ENCODE measurements at regions not wholly inside any gene's neighbourhood (a gene's known extent, or its start where the extent isn't known, plus 50 kb on each side); places are given as distances from the start of the nearest gene placed in this dataset.
A peak's percentile ranks its signal among the peaks of the same experiment; 100 is the strongest.
"Not testable (repeated sequence)": the region's sequence is repeated elsewhere in the genome, so short reads cannot be mapped to it uniquely, and the experiment has no call there.

DNA sequence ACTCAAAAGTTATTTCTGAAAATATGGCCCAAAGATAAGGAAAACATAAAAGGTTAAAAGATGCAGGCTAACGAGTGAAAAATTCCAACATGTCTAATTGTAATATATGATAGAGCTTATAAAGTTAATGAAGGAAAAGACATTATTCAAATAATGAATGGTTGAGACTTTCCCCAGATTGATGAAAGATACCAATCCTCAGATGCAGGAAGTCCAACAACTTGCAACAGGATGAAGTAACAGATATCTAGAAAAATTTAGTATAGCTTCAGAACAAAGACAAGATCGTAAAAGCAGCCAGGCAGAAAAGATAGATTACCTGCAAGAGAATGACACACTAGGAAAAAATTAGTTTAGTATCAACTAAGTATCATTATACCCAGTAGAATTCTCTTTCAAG, 546.4 kb upstream of the PPP2R3A start:
- Mint-ChIP-seq H3K27me3 (ENCODE audit: low read depth) (no peaks in the 10 kb centered on the region), H3K4me1 (no peaks in the 10 kb centered on the region), H3K4me3 (no peak overlapping the region), H3K9me3 (no peaks in the 10 kb centered on the region), H3K27ac (ENCODE audit: unreplicated experiment) (no peak overlapping the region), H3K36me3 (ENCODE audit: low read depth) (peaks cover 3% of the 10 kb centered on the region)
- TF ChIP-seq, protein P1, sequence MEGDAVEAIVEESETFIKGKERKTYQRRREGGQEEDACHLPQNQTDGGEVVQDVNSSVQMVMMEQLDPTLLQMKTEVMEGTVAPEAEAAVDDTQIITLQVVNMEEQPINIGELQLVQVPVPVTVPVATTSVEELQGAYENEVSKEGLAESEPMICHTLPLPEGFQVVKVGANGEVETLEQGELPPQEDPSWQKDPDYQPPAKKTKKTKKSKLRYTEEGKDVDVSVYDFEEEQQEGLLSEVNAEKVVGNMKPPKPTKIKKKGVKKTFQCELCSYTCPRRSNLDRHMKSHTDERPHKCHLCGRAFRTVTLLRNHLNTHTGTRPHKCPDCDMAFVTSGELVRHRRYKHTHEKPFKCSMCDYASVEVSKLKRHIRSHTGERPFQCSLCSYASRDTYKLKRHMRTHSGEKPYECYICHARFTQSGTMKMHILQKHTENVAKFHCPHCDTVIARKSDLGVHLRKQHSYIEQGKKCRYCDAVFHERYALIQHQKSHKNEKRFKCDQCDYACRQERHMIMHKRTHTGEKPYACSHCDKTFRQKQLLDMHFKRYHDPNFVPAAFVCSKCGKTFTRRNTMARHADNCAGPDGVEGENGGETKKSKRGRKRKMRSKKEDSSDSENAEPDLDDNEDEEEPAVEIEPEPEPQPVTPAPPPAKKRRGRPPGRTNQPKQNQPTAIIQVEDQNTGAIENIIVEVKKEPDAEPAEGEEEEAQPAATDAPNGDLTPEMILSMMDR (conservative IDR thresholded peaks at IDR 0.05), result no peak
- no peak for DNase-seq (ENCODE audit: low read depth, low spot score)

DNA sequence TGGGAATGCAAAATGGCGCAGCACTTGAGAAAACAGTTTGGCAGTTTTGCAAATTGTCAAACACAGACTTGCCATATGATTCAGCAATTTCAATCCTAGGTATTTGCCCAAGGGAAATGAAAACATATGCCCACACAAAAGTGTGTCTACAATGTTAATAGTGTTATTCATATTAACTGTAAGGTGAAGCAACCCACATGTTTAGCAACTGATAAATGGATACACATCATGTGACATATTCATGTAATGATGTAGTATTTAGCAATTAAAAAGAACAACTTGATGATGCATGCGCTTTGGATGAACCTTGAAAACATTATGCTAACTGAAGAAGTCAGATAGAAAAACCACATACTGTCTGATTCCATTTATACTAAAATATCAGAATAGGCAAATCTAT, 539.0 kb upstream of the PPP2R3A start:
- TF ChIP-seq, protein P1 (conservative IDR thresholded peaks at IDR 0.05), result no peak
- no peak for DNase-seq (ENCODE audit: low read depth, low spot score)
- peaks cover 2% of the 10 kb centered on the region for H3K9me3 Mint-ChIP-seq
- H3K27me3 Mint-ChIP-seq (ENCODE audit: low read depth), result no peaks in the 10 kb centered on the region
- H3K4me1 Mint-ChIP-seq, result no peaks in the 10 kb centered on the region
- H3K36me3 Mint-ChIP-seq (ENCODE audit: low read depth), result peaks cover 13% of the 10 kb centered on the region
- H3K27ac Mint-ChIP-seq (ENCODE audit: unreplicated experiment), result no peak overlapping the region
- no peak overlapping the region for H3K4me3 Mint-ChIP-seq

DNA sequence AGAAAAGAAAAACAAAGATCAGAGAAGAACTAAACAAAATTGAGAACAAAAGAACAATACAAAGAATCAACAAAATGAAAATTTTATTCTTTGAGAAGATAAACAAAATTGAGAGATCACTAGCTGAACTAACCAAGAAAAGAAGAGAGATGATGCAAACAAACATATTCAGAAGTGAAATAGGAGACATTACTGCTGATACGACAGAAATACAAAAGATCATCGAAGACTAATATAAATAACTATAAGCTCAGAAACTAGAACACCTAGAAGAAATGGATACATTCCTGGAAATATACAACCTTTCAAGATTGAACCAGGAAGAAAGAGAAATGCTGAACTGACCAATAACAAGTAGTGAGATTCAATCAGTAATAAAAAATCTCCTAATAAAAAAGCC, 533.1 kb upstream of the PPP2R3A start:
- Mint-ChIP-seq H3K27me3 (ENCODE audit: low read depth) (no peaks in the 10 kb centered on the region), H3K27ac (ENCODE audit: unreplicated experiment) (no peak overlapping the region), H3K36me3 (ENCODE audit: low read depth) (peaks cover 17% of the 10 kb centered on the region), H3K4me1 (no peaks in the 10 kb centered on the region), H3K4me3 (no peak overlapping the region), H3K9me3 (peaks cover 3% of the 10 kb centered on the region)
- no peak for DNase-seq (ENCODE audit: low read depth, low spot score)
- TF ChIP-seq, protein P1 (conservative IDR thresholded peaks at IDR 0.05), result no peak

DNA sequence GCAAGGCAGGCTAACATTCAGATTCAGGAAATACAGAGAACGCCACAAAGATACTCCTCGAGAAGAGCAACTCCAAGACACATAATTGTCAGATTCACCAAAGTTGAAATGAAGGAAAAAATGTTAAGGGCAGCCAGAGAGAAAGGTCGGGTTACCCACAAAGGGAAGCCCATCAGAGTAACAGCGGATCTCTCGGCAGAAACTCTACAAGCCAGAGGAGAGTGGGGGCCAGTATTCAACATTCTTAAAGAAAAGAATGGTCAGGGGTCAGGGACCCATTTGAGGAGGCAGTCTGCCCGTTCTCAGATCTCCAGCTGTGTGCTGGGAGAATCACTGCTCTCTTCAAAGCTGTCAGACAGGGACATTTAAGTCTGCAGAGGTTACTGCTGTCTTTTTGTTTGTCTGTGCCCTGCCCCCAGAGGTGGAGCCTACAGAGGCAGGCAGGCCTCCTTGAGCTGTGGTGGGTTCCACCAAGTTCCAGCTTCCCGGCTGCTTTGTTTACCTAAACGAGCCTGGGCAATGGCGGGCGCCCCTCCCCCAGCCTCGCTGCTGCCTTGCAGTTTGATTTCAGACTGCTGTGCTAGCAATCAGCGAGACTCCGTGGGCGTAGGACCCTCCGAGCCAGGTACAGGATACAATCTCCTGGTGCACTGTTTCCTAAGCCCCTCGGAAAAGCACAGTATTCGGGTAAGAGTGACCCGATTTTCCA, 526.5 kb upstream of the PPP2R3A start:
- not testable (repeated sequence) for H3K36me3 Mint-ChIP-seq (ENCODE audit: low read depth); H3K27me3 Mint-ChIP-seq (ENCODE audit: low read depth); H3K9me3 Mint-ChIP-seq
- Mint-ChIP-seq H3K4me1 (peaks cover 20% of the 10 kb centered on the region), H3K27ac (ENCODE audit: unreplicated experiment) (peak overlapping the region; percentile 98), H3K4me3 (peak overlapping the region; percentile 94)
- DNase-seq (ENCODE audit: low read depth, low spot score), result peak; percentile 39

DNA sequence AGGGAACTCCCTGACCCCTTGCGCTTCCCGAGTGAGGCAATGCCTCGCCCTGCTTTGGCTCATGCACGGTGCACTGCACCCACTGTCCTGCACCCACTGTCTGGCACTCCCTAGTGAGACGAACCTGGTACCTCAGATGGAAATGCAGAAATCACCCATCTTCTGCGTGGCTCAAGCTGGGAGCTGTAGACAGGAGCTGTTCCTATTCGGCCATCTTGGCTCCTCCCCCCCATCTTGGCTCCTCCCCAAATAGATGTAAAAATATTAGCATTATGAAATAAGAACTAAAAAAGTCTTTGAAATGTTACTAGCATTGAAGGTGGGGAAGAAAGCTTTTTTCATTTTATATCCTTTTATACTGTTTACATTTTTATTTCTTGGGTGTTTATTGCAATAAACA, 525.9 kb upstream of the PPP2R3A start:
- not testable (repeated sequence) for H3K27me3 Mint-ChIP-seq (ENCODE audit: low read depth); H3K36me3 Mint-ChIP-seq (ENCODE audit: low read depth); H3K9me3 Mint-ChIP-seq
- peaks cover 20% of the 10 kb centered on the region for H3K4me1 Mint-ChIP-seq
- DNase-seq (ENCODE audit: low read depth, low spot score), result peak; percentile 16
- peak overlapping the region; percentile 94 for H3K4me3 Mint-ChIP-seq
- peak overlapping the region; percentile 98 for H3K27ac Mint-ChIP-seq (ENCODE audit: unreplicated experiment)

DNA sequence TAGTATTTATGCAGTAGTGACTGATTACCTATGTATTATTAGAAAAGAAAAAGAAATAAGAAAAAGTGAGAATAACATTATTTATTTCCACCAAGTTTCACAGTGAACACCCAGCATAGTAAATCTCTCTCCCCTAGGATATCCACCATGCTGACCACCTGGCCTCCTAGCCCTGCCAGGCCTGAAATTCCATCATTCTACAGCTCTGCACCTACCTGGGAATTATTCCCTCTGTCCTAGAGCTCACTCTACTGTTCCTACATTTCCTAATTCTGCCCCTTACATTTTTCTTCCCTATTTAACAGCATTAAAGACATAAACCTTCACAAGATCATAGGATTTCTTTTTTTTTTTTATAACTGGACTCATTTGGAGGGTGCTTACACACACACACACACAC, 525.3 kb upstream of the PPP2R3A start:
- H3K4me1 Mint-ChIP-seq, result peaks cover 20% of the 10 kb centered on the region
- no peaks in the 10 kb centered on the region for H3K36me3 Mint-ChIP-seq (ENCODE audit: low read depth)
- TF ChIP-seq, protein P1 (conservative IDR thresholded peaks at IDR 0.05), result no peak
- no peak overlapping the region for H3K27ac Mint-ChIP-seq (ENCODE audit: unreplicated experiment)
- no peak for DNase-seq (ENCODE audit: low read depth, low spot score)
- no peaks in the 10 kb centered on the region for H3K9me3 Mint-ChIP-seq
- H3K27me3 Mint-ChIP-seq (ENCODE audit: low read depth), result no peaks in the 10 kb centered on the region
- peak overlapping the region; percentile 42 for H3K4me3 Mint-ChIP-seq
